ENCODE measurements at regions not wholly inside any gene's neighbourhood (a gene's known extent, or its start where the extent isn't known, plus 50 kb on each side); places are given as distances from the start of the nearest gene placed in this dataset.

DNA sequence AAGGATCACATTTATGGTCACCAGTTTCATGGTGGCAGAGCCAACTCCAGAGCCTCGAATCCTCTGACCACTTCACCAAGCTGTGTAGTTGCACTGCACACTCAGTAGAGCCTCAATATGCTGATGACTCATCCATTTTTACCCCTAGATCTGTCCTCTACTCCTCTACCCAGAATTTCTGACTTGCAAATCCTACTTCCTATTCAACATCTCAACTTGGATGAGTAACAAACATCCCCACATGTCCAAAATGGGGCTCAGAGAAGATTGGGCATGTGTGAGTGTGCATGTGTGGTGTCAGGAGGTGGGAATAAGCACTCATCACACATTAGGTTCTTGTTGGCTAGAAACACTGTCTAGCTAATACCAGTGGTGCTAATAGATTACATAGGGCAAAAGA, 57.8 kb upstream of the IGFBP2 start:
- DNase-seq, result no peak

DNA sequence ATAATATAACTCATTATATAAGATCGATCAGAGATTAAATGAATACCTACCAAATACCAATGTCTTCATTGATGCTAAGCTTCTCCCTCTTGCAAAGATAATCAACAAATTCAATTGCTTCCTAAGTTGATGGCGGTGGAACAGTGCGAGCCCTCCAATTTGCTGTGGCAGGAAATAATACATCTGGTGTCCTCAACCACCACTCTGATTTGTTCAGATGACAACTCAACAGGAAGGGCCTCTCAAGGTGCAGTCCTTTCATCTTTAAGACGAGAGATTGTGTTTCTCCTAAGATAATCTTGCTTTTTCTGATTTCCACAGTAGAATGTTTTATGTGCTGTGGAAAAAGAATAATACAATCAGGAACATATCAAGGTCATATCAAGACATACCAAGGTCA, 56.6 kb upstream of the IGFBP2 start:
- DNase-seq, result no peak

DNA sequence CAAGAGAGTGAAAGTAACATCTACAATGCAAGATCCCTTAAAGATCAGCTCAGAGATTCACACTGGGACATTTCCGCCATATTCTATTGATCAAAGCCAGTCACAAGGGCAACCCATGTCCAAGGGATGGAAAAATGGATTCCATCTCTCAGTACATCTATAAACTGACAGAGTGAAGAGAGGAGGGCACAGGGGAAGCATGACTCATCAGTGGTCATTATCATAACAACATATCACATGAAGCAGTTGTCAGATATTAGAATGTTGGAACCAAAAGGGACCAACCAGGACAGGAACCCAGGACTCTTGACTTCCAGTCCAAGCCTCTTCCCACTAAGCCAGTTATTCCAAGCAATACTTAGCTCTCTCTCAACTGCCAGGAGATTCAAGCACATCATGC, 54.9 kb upstream of the IGFBP2 start:
- DNase-seq, result peak; percentile 78

DNA sequence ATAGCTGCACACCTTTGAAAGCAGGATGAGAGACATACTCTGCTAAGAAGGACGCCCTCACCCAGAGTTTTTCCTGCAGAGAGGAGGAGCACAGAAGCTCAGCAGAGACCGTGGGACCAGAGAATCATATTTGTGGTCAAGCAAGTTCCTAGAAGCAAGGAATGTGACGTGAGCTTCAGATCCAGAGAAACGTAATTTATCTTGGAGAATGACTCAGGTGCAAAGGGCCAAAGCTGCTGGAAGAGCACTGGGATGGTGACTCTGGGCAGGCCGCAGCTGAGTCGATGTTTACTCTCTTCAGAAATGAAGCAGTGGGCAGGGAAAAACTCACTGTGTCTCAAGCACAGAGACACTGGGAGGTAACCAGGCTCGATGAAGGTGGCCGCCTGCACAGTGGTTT, 50.1 kb upstream of the IGFBP2 start:
- peak; percentile 91 for DNase-seq
